Skeletal muscle tissue (tissue), 3 donors: ENCODE measurements at regions not wholly inside any gene's neighbourhood (a gene's known extent, or its start where the extent isn't known, plus 50 kb on each side); places are given as distances from the start of the nearest gene placed in this dataset.

Source experiments
- H3K27ac ChIP-seq: one replicate; pipeline ENCODE4 v1.7.0; 2013; ENCODE audit warnings: mild to moderate bottlenecking, low read depth, low read length, inconsistent platforms
- H3K27me3 ChIP-seq, 3 donors: one replicate each; pipeline ENCODE4 v1.7.0; 2013; ENCODE audit warnings: low read length in 3 of 3; ENCODE audit not compliant: control insufficient read depth in 3 of 3, insufficient read depth in 3 of 3
- H3K36me3 ChIP-seq, 3 donors: one replicate each; pipeline ENCODE4 v1.7.0; 2013; ENCODE audit warnings: low read length in 3 of 3; ENCODE audit not compliant: control insufficient read depth in 3 of 3, insufficient read depth in 3 of 3
- H3K4me1 ChIP-seq, 3 donors: one replicate each; pipeline ENCODE4 v1.7.0; 2013; ENCODE audit warnings: low read length in 3 of 3, mild to moderate bottlenecking in 3 of 3; ENCODE audit not compliant: control insufficient read depth in 3 of 3, insufficient read depth in 3 of 3
- H3K4me3 ChIP-seq, 3 donors: one replicate each; pipeline ENCODE4 v1.7.0; 2013; ENCODE audit warnings: low read length in 3 of 3
- H3K9ac ChIP-seq, 3 donors: one replicate each; pipeline ENCODE4 v1.7.0; 2013; ENCODE audit warnings: low read length in 3 of 3, mild to moderate bottlenecking in 3 of 3, moderate library complexity in 2 of 3, low read depth in 1 of 3
- H3K9me3 ChIP-seq, 3 donors: one replicate each; pipeline ENCODE4 v1.7.0; 2013; ENCODE audit warnings: low read length in 3 of 3; ENCODE audit not compliant: control insufficient read depth in 3 of 3
- donor health status: Osteomylitis.

GRCh38 chr9:19662213-19662612, 126.6 kb downstream of the SLC24A2 start:
- Histone ChIP-seq H3K9me3 (peaks cover 0 to 2% (median 0%) of the 10 kb centered on the region in 3 donors), H3K9ac (no peak overlapping the region), H3K4me3 (no peak overlapping the region), H3K4me1 (peaks cover 0 to 3% (median 2%) of the 10 kb centered on the region in 3 donors), H3K27me3 (no peaks in the 10 kb centered on the region), H3K36me3 (no peaks in the 10 kb centered on the region), H3K27ac (no peak overlapping the region)

DNA sequence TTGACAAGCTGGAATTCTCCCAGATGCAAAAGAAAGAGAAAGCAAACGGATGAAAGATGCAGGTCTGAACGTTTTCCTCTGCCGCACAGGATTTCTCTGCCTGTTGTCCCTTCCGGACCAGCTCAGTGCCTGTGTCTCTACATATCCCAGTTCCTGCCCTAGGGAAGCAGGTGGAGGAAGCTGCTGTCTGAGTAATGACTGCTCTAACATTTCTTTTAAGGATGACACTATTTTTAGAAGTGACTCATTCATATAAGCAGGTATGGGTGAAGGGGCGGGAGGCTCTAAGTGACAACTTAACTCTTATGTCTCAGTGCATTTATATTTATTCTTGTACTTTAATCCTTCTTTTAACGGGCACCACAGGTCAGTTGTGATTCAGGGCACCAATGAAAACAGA, 128.8 kb downstream of the SLC24A2 start:
- H3K9me3 ChIP-seq = no peaks in the 10 kb centered on the region

GRCh38 chr9:19656704-19657103, 132.1 kb downstream of the SLC24A2 start:
- H3K9me3 ChIP-seq = no peaks in the 10 kb centered on the region
- H3K4me3 ChIP-seq = no peak overlapping the region
- no peak overlapping the region for H3K9ac ChIP-seq
- H3K36me3 ChIP-seq = no peaks in the 10 kb centered on the region
- no peak overlapping the region for H3K27ac ChIP-seq
- peaks cover 0 to 3% (median 2%) of the 10 kb centered on the region in 3 donors for H3K4me1 ChIP-seq
- H3K27me3 ChIP-seq = no peaks in the 10 kb centered on the region

More for the DNA sequence above, 128.8 kb downstream of the SLC24A2 start:
- no peaks in the 10 kb centered on the region for H3K27me3 ChIP-seq
- no peaks in the 10 kb centered on the region for H3K36me3 ChIP-seq
- no peak overlapping the region for H3K4me3 ChIP-seq
- H3K9ac ChIP-seq = no peak overlapping the region
- H3K4me1 ChIP-seq = peaks cover 0 to 3% (median 2%) of the 10 kb centered on the region in 3 donors
- H3K27ac ChIP-seq = no peak overlapping the region

DNA sequence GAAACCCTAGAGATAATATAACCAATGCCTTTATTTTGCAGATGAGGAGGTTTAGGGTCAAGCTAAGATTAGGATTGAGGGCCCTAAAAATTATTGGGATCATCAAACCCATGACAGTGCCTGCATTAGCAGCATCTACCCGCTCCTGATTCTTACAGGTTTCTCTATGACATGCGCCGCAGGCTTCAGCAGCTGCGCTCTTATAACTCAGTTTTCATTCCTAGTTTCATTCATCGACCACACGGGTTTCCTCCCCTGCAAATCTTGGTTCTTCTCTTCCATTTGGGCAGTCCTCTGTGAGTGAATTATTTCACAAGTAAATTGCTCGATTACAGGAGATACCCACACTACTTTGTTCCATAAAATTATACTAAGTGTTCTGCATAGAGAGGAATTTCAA, 137.2 kb downstream of the SLC24A2 start:
- no peak overlapping the region for H3K9ac ChIP-seq

GRCh38 chr9:19650312-19650711, 138.5 kb downstream of the SLC24A2 start:
- Histone ChIP-seq H3K9ac (no peak overlapping the region), H3K9me3 (no peaks in the 10 kb centered on the region), H3K27ac (no peak overlapping the region), H3K4me1 (no peaks in the 10 kb centered on the region), H3K36me3 (no peaks in the 10 kb centered on the region), H3K27me3 (no peaks in the 10 kb centered on the region), H3K4me3 (no peak overlapping the region)

More for the DNA sequence above, 137.2 kb downstream of the SLC24A2 start:
- Histone ChIP-seq H3K27me3 (no peaks in the 10 kb centered on the region), H3K4me3 (no peak overlapping the region), H3K4me1 (no peaks in the 10 kb centered on the region), H3K9me3 (no peaks in the 10 kb centered on the region), H3K27ac (no peak overlapping the region), H3K36me3 (no peaks in the 10 kb centered on the region)

DNA sequence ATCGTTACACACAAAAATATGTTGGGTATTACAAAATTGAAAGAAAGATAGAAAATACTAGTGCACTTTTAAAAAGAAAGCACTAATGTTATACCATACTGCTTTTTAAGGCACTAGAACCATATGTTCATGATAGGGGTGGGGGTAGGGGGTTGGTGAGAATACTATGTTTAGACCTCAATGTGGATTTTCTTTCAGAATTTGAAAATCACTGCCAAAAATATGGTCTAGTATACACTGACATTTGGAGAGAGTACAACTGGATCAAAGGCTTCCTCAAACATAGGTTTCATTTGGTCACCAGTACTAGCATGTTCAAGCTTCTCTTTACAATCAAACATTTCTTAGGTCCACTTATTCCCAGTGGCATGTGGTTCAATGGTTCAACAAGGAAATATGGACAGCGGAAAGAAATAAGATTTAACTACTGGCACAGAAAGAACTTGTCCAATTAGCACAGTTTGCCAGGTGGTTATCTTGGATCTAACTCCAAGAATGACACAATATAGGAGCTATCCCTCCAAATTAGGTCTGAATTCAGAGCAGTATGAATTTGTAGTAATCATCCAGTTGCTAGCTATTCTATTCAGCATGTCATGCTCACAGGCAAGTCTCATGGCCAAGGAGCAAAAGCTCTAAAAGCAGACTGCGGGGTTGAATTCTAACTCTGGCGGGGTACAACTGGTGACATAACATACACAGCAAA, 139.3 kb downstream of the SLC24A2 start:
- H3K27me3 ChIP-seq = no peaks in the 10 kb centered on the region
- H3K9me3 ChIP-seq = no peaks in the 10 kb centered on the region
- H3K27ac ChIP-seq = no peak overlapping the region
- no peak overlapping the region for H3K4me3 ChIP-seq
- no peaks in the 10 kb centered on the region for H3K4me1 ChIP-seq
- H3K9ac ChIP-seq = no peak overlapping the region
- no peaks in the 10 kb centered on the region for H3K36me3 ChIP-seq

DNA sequence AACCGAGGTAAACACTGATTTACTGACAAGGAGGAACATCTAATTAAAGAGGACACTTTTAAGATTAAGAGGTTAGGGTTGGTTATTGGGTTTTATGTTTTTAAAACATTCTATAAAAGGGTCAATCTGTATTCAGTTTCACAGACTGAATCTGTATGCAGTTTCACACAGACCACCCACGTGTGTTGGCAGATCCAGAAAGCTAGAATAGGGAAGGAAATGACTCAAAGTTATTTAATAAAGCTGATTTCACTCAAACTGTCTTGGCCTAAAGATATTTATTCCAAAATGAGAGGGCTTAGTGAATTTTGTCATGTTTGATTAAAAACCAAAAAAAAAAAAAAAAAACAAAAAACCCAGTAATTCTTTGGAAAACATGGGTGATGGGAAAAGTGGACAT, 140.2 kb downstream of the SLC24A2 start:
- no peaks in the 10 kb centered on the region for H3K27me3 ChIP-seq
- H3K36me3 ChIP-seq = no peaks in the 10 kb centered on the region
- H3K9ac ChIP-seq = no peak overlapping the region
- H3K4me3 ChIP-seq = no peak overlapping the region
- H3K4me1 ChIP-seq = no peaks in the 10 kb centered on the region
- H3K9me3 ChIP-seq = no peaks in the 10 kb centered on the region
- no peak overlapping the region for H3K27ac ChIP-seq

- no peak overlapping the region for H3K4me3 ChIP-seq
- no peaks in the 10 kb centered on the region for H3K9me3 ChIP-seq
- no peaks in the 10 kb centered on the region for H3K27me3 ChIP-seq
- no peaks in the 10 kb centered on the region for H3K4me1 ChIP-seq
- H3K9ac ChIP-seq = no peak overlapping the region
- no peak overlapping the region for H3K27ac ChIP-seq
- H3K36me3 ChIP-seq = no peaks in the 10 kb centered on the region
Measured at GRCh38 chr9:19643875-19644274, 145.0 kb downstream of the SLC24A2 start.

DNA sequence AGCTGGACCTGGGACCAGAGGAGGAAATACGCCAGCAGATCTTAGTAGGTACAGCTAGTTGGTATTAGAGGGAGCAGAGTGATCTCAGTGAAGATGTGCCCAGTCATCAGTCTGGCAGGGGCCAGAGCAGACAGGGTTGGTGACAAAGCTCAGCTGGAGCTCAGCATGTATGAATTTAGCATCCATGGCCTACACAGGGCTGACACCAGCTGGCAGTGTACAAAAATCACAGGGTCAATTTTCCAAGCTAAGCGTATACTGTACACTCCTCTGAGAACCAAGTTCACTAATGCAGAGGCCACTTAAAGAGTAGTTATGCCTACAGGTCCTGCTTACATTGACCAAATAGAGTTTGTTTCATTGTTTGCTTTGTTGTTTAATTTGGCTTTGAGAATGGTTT, 146.6 kb downstream of the SLC24A2 start:
- Histone ChIP-seq H3K36me3 (no peaks in the 10 kb centered on the region), H3K27me3 (no peaks in the 10 kb centered on the region), H3K4me3 (no peak overlapping the region), H3K27ac (no peak overlapping the region), H3K9me3 (no peaks in the 10 kb centered on the region), H3K9ac (no peak overlapping the region), H3K4me1 (no peaks in the 10 kb centered on the region)

- Histone ChIP-seq H3K27me3 (no peaks in the 10 kb centered on the region), H3K27ac (no peak overlapping the region), H3K4me3 (no peak overlapping the region), H3K9ac (no peak overlapping the region), H3K4me1 (no peaks in the 10 kb centered on the region), H3K9me3 (no peaks in the 10 kb centered on the region), H3K36me3 (no peaks in the 10 kb centered on the region)
Measured at GRCh38 chr9:19641046-19641445, 147.8 kb downstream of the SLC24A2 start.
